ENCODE measurements at regions not wholly inside any gene's neighbourhood (a gene's known extent, or its start where the extent isn't known, plus 50 kb on each side); places are given as distances from the start of the nearest gene placed in this dataset.
A peak's percentile ranks its signal among the peaks of the same experiment; 100 is the strongest.

GRCh38 chr13:87398047-87398446 is 273.1 kb upstream of the SLITRK5 start:
- TF ChIP-seq EP300 (IDR thresholded peaks at IDR 0.05) (no peak), CTCF (IDR thresholded peaks at IDR 0.05) (peak in 1 of 5 experiments; percentile 6)
